ENCODE measurements at regions not wholly inside any gene's neighbourhood (a gene's known extent, or its start where the extent isn't known, plus 50 kb on each side); places are given as distances from the start of the nearest gene placed in this dataset.

DNA sequence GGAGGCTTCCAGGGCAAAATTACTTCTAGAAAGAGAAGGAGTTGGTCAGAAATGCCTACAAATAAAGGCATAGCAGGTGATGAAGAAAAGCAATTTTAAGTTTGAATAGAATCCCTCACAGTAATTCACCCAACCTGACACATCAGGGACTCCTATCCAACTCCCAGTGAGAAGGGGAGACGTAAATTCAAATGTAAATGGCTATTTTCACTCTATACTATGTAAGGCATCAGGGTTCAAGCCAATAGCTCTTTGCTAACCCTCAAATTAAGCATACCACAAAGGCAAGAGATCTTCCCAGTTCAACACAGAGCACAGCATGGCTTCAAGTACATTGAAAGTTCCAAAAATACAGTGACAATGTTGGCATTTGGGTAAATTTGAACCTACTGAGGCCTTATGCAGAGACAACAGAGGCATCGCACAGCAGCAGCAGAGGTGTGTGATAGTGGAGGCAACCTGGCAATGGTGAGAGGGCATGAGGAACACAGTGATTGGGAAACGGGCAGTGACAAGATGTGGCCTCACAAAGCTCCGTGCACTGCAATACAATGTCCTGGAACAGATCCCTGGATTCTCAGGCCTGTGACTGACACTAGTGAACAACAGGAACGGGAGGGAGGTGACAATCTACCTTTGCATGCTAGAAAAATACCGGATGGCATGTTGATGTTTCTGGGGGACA lies 95.7 kb downstream of the VSTM2A start:
- TF ChIP-seq, protein P1, sequence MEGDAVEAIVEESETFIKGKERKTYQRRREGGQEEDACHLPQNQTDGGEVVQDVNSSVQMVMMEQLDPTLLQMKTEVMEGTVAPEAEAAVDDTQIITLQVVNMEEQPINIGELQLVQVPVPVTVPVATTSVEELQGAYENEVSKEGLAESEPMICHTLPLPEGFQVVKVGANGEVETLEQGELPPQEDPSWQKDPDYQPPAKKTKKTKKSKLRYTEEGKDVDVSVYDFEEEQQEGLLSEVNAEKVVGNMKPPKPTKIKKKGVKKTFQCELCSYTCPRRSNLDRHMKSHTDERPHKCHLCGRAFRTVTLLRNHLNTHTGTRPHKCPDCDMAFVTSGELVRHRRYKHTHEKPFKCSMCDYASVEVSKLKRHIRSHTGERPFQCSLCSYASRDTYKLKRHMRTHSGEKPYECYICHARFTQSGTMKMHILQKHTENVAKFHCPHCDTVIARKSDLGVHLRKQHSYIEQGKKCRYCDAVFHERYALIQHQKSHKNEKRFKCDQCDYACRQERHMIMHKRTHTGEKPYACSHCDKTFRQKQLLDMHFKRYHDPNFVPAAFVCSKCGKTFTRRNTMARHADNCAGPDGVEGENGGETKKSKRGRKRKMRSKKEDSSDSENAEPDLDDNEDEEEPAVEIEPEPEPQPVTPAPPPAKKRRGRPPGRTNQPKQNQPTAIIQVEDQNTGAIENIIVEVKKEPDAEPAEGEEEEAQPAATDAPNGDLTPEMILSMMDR (conservative IDR thresholded peaks at IDR 0.05; ENCODE audit: low read depth, low read length) = no peak
- TF ChIP-seq EZH2 (IDR thresholded peaks at IDR 0.05; ENCODE audit: low read length, unreplicated experiment) (no peak), EZH2phosphoT487 (IDR thresholded peaks at IDR 0.05; ENCODE audit: borderline replicate concordance, low read length) (no peak)

Data from PC-3 (cell line).